Right lobe of liver (tissue), 4 donors: ENCODE measurements at regions not wholly inside any gene's neighbourhood (a gene's known extent, or its start where the extent isn't known, plus 50 kb on each side); places are given as distances from the start of the nearest gene placed in this dataset.

Experiments
- POLR2A ChIP-seq: fragments of 450-650 bp; IDR thresholded peaks from one replicate; pipeline ENCODE4 v1.6.1; 2017; ENCODE audit warnings: antibody characterized with exemption, mild to moderate bottlenecking
- TF ChIP-seq, protein P1 (sequence below), 4 donors: fragments of 200-600 bp in 3 of 4; fragments of 450-650 bp in 1 of 4; IDR thresholded peaks; one replicate each; pipeline versions ENCODE4 v1.5.1 to v1.8.0; 2016 to 2022; ENCODE audit warnings: antibody characterized with exemption in 4 of 4, mild to moderate bottlenecking in 2 of 4
- donor health status: DM: no; HTN: no; CAD: no.
- donor health status: DM: no; HTN: no; CAD: no.
- donor health status: DM: no; HTN: yes; CAD: no.

DNA sequence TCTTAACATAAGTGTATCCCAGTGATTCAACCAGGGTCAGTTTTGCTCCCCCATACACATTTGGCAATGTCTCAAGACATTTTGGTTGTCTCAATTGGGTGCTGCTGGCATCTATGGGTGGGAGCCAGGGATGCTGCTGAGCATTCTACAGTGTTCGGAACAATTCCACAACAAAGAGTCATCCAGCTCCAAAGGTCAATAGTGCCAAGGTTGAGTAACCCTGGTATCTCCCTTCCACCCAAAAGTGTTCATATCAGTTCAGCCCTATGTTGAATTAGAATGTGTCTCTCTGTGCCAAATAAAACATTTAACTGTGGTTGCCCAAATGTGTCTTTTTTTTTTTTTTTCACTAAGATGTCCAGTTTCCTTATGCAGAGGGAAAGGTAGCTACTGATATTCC is 129.4 kb upstream of the RAI2 start:
- TF ChIP-seq, protein P1, sequence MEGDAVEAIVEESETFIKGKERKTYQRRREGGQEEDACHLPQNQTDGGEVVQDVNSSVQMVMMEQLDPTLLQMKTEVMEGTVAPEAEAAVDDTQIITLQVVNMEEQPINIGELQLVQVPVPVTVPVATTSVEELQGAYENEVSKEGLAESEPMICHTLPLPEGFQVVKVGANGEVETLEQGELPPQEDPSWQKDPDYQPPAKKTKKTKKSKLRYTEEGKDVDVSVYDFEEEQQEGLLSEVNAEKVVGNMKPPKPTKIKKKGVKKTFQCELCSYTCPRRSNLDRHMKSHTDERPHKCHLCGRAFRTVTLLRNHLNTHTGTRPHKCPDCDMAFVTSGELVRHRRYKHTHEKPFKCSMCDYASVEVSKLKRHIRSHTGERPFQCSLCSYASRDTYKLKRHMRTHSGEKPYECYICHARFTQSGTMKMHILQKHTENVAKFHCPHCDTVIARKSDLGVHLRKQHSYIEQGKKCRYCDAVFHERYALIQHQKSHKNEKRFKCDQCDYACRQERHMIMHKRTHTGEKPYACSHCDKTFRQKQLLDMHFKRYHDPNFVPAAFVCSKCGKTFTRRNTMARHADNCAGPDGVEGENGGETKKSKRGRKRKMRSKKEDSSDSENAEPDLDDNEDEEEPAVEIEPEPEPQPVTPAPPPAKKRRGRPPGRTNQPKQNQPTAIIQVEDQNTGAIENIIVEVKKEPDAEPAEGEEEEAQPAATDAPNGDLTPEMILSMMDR (IDR thresholded peaks at IDR 0.05) = no peak
- no peak for TF ChIP-seq POLR2A
